Renal pelvis (tissue), 1 donor: ENCODE measurements at regions not wholly inside any gene's neighbourhood (a gene's known extent, or its start where the extent isn't known, plus 50 kb on each side); places are given as distances from the start of the nearest gene placed in this dataset.
"Not testable (repeated sequence)": the region's sequence is repeated elsewhere in the genome, so short reads cannot be mapped to it uniquely, and the experiment has no call there.

Source experiments
- DNase-seq: peaks from one replicate; pipeline ENCODE4 v3.0.0-alpha.2; 2013

DNA sequence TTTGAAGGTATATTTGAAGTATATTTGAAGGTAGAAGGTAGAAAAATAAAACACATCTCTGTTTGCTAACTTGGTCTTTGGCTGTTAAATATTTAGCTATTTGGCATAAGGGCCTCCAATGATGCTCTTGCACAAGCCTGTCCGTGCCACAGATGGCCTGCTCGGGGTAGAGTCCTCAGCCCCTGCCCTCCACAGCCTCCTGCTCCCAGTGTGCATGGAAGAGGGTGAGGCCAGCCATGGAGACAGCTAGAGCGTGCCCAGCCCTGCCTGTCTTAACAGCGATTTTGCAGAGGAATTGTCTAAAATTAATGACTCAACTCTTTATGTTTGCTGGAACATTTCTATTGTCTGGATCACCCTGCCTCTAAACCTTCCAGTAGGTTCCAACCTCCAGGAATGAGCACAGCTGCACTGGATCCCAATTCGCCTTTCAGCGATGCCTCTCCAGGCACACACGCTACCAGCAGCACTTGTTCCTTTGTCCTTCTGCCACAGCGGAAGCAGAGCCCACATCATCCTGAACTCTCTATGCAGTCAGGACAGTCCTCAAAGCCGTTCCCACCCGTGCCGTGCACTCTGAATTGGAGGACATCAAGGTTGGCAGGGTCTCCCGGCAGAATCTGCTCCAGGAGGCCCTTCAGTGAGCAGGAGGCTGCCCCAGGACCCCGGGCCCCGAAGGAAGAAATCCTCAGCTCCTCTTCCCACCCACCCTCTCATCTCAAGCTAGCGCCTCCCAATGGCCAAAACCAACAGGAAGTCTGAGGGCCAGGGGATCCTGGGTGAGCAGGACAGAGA, 254.0 kb upstream of the IRX1 start:
- no peak for DNase-seq

DNA sequence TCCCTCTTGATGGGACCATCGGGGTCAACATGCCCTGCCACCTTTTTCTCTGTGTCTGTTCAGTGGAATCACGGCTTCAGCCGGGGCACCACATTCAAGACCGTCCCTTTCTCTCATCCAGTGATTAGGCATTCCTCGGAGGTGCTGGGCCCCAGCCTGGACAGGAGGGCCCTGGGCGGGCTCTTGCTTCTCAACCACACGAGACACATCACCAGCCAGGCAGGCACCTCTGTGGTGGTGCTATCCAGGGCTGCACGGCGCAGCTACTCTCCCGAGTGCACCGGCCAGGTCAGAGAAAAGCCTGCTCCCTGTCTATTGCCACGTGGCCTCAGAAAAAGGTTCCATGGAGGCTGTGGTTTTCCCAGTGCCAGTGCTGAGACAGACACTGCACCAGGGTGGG, 255.2 kb upstream of the IRX1 start:
- no peak for DNase-seq

DNA sequence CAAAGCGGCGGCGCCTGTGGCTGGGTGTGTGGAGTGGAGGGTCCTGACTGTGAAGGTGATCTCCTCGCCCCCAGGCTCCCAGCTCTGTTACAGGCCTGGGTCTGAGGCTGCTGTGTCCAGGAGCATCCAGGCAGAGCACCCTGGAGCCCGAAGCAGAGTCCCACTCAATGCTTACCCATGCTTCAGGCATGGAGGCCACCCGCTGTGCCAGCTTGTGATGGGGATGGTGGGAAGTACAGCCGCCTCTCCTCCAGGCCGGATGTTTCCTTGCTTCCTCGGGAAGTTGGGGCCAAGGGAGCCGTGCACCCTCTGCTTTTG, 255.9 kb upstream of the IRX1 start:
- no peak for DNase-seq

DNA sequence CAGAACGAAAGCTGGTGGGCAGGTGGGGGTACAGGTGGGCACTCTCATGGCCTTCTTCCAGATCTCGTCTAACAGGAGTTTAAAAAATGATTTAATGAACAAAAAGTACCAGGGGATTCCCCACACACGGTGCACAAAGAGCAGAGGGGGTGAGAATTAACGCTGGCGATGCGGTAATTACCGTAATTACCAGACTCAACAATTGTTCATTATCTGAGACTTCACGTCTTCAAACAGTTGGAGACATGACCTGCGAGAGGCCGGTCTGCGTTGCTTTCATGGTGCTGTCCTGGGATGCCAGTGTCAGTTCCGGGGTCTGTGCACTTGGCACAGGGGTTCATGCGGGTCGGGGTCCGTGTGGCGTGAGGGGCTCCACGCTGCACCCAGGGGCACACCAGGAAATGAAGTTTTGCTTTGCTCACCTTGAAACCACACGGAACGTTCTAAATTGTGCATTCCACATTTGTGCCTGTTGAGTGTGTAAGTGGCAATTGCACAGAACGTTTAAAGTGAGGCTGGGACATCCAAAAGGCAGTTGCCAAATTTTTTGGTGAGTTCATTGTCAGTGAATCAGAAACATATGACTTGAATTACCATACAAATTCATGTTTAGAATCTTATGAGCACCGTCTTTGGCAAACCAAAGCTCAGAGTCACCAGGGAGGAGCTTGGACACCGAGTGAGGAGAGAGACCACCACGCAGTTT, 256.4 kb upstream of the IRX1 start:
- DNase-seq = no peak

DNA sequence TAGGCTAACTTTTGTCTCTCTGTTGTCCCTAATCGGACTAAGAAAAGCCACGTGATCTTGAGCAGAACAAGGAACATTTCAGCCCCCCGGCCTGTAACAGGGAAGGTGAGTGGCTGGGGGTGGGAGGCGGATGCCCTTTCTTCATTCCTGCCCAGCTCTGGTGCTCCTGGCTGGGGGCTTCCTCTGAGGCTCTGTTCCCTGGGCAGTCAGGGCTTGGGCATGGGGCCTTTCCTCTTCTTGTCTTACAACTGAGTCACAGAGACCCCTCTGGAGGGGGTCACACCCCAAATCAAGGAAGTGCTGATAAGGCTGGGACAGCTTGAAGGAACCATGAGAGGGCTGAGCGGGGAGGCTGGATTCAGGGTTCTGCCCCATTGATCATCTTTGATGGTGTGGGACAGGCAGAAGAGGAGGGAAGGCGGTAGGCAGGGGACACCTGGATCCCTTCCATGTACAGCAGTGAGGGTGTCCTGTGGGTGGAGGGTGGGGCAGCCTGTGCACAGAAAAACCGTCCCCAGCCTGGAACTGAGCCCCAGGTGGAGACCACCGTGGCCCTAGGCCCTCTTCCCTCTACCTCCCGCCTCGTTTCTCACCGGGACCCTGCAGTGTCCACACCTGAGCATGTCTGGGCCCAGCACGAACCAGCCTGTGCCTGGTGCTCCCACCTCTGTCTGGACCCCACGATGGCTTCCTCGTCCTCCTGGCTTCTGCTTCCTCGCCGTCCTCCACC, 257.7 kb upstream of the IRX1 start:
- no peak for DNase-seq

DNA sequence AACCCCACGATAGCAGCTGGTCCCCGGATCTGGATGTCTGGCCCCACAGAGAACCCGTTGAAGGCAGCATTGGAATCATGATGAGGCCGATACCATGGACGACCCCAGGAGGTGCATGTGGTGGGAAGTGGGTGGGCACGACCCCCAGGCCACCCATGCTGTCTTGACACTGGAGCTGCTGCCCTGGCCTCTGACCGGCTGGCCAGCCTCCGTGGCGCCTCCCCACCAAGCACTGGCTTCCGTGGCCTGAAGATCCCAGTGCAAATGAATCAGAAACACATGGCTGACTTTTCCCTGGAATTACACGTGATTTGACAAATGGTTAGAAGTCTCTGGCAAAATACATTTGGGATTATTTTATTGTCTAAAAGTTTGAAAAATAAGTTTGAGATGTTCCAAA, 259.0 kb upstream of the IRX1 start:
- no peak for DNase-seq

DNA sequence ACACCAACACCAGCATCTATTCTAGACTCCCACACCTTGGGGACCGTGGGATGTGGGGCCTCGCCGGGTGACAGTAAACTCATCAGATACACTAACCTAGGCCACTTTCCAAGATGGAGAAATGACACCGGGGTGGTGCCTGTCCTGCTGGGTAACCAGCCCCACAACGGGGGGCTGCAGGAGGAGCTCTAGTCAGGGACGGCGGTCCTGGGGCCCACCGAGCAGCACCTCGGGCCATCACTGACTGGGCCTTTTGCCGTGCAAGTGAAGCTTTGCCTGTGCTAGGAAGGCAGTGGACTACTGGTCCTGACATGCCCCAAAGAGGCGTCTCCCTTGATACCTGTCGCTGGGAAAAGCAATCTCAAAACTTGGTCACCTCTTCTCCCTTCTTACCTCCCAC, 260.3 kb upstream of the IRX1 start:
- DNase-seq = no peak

DNA sequence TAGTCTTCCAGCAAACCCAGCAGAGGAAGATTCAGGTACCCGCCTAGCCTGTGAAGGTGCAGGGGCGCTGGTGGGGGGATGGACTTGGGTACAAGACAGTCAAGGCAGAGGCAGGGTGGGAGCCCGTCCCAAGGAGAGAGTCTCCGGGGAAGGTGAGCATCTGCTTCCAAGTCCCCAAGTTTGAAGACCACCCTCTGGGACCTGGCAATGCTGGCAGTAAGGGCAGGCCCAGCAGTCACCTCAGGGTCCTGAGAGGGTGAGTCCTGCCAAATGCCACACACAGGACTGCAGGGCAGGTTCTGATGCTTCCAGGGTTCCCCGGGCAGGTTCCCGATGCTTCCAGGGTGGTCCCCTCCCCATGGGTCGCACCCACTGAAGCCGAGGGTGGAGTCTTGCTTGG, 261.8 kb upstream of the IRX1 start:
- no peak for DNase-seq

DNA sequence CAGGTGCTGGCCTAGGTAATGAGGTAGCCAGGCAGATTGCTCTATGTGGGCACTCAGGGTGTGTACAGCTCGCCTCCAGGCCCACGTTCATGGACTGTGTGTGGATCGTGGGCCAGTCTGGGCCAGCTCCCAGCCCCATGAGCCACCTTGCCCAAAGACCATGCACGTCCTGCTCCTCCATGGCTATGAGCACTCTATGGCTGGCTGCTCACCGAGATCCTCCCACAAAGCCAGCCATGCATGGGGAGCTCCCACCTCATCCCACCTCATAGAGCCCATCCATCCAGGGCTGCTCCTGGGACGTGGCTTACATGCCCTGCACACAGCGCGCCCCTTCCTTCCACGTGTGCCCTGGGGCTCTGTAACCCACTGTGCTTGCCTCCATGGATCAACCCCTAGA, 262.5 kb upstream of the IRX1 start:
- no peak for DNase-seq

DNA sequence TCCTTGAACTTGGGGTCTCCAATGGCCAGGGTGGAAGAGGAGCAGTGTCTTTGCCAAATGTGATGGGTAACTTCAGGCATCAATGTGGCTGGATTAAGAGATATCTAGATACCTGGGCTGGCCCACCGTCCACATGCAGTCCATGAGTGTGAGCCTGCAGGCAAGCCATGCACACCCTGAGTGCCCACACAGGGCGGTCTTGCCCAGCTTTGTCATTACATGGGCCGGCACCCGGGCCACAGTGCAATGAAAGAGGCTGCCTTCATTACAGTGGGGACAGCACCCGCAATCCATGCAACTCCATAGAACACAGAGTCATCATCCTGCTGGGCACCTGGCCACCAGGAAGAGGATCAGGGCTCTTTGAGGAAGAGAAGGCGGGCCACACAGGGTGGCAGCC, 263.8 kb upstream of the IRX1 start:
- no peak for DNase-seq

DNA sequence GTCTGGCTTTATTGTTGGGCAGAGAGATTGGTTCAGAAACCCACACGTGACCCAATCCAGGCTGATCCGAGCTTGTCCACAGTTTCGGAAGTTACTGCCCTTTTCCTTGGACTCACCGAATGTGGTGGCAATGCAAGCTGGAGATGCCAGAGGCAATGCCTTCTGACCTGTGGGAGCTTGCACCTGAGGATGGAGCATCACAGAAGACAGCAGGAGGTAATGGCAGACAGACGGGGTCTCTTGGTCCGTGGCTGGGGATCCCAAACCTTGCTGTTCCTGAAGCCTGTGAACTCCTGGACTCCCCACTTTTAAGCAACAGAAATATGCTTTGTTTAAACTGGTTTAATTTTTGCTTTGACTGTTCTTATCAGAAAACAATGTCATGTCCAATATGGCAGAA, 265.2 kb upstream of the IRX1 start:
- no peak for DNase-seq

DNA sequence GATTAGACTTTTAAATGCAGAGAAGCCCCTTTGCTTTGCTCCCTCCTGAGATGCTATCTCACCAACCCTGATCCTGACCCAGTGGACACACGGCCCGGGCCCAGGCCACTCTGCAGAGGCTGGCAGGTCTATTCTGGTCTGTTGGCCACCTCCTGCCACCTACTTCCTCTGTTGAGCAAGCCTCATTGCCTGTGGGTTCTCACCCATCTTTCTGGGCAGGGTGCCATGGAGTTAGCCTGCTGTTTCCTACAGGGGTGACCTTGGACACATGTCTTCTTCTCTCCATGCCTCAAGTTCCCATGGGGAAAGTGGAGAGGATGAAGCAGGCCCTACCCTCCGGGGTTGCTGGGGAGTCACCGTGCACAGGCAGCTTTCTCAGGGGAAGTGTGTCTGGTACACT, 266.2 kb upstream of the IRX1 start:
- DNase-seq = no peak

DNA sequence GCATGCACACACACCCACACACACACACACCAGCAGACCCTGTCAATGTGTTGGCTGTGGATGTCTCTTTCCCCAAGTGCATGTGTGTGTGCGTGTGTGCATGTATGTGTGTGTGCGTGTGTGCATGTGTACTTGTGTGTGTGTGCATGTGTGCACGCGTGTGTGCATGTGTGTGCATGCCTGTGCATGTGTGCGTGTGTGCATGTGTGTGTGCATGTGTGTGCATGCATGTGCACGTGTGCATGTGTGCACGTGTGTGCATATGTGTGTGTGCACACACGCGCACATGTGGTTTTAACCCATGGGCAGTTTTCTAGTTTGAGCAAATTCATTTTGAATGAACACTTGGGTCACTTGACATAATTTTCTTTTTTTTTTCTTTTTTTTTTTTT, 268.8 kb upstream of the IRX1 start:
- DNase-seq = no peak

DNA sequence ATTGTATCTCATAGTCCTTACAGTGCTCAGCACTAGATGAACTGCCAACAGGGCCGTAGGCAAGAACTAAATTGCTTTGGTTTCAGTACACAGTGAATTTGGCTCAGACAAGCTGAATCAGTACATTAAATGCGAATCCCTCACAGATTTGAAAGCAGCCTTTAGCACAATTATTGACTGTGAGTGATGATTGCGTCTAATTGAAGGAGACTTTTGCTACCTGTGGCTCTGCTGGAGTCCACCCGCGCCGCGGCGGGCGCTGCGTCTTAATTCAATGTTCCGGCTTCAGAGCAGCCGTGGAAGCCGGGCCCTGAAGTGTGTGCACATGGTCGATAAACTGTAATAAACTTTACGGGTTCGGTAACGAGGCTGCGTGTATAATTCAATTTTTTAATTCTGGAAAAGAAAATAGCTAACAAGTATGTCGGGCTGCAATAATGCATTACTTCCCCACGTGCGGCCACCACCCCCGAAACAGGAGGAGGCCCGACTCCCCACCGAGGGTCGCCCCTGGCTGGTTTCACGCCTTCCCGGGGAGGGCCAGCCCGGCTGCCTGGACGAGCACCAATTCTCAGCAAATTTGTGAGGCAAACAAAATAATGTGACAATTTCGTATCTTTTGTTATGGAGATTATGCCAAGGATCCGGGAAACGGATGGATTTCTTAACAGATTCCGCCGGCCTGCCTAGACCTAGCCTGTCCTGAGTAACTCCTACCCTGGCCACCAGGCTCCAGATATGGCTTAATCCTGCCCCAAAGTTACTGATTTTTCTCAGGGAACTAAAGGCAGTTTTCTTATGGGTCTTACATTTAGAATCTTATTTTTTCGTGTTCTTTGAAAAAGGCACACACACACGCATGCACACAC, 269.4 kb upstream of the IRX1 start:
- DNase-seq = no peak

DNA sequence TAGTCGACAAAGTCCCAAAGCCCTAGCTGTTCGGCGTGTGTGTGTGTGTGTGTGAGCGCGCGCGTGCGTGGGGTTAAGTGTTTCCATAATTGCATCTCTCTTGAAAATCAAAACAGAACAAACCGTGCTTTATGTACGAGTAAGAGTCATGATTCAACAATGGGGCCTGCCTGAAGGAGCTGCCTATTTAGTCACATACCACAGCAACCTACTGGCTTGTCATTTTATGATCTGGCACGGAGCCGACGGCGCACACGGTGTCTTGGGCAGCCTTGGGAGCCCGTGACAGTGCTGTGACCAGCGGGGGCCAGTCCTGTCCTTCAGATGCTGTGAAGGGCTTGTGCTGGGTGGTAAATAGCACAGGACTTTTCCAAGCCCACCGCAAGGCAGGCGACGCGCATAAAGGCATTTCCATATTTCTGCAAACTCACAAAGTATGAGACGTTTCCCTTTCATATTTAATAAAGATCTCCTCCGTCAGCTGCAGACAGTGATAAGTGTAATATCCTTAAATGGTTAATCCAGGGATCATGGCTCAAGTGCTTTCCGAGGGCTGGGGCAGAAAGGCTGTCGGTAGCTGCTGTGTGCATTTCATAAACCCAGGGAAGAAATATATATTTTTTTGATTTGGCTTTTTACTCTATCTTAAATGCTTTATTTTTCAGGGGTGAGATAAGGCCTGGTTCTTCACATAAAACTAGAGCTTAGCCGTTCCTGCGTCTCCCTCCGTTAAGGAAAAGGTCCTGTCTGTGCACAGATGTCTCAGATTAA, 270.2 kb upstream of the IRX1 start:
- DNase-seq = no peak

DNA sequence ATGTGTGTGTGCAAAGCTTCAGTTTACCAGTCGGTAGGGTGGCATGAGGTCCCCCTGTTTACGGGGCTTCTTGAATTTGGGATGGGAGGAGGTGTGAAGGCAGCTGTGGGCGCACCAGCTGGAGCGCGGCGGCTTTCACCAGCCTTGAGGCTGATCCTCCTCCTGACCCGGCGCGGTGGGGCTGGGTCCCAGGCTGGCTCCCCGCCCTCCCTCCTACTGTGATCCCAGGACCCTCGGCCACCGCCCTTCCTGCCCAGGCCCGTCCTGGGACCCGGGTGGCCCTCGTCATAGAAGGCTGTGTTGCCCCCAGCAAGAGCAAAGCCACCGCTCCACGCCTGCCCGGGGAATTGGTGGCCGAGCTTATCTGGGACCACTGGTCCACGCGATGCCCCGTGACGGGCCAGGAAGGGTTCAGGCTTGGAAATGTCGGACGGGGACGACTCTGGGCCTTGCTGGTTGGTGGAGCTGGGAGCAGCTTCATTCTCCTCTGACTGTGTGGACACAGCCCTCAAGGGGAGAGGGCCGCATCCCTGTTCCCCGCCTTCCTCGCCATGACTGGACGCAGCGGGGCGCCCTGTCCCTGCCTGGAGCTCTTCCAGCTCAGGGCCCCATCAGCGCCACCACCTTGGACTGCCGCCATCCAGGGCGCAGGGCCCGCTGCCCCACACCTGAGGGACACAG, 271.1 kb upstream of the IRX1 start:
- DNase-seq = no peak

DNA sequence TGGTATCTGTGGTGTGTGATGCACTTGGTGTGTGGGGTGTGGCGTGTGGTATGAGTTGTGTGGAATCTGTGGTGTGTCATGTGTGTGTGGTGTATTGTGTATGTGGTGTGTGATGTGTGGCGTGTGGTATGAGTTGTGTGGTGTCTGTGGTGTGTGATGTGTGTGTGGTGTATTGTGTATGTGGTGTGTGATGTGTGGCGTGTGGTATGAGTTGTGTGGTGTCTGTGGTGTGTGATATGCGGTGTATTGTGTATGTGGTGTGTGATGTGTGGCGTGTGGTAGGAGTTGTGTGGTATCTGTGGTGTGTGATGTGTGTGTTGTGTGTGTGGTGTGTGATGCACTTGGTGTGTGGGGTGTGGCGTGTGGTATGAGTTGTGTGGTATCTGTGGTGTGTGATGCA, 271.7 kb upstream of the IRX1 start:
- DNase-seq = not testable (repeated sequence)

DNA sequence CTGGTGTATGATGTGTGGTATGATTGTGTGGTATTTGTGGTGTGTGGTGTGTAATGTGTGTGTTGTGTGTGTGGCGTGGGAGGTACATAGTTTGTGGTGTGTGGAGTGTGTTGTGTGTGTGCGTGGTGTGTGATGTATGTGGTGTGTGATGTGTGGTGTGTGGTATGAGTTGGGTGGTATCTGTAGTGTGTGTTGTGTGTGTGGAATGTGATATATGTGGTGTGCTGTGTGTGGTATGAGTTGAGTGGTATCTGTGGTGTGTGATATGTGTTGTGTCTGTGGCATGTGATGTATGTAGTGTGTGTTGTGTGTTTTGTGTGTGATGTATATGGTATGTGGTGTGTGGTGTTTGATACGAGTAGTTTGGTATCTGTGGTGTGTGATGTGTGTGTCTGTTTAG, 272.5 kb upstream of the IRX1 start:
- no peak for DNase-seq

DNA sequence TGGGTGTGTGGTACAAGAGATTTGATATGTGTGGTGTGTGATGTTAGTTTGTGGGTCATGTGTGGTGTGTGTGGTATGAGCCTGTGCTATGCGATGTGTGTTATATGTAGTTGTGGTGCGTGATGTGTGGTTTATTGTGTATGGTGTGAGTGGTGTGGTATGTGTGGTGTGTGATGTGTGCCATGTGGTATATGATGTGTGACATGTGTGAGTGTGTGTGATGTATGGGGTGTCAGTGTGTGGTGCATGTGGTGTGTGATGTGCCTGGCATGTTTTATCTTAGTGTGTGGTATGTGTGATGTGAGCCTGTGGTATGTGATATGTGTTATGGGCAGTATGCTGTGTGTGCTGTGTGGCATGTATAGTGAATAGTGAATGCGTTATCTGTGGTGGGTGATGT, 273.0 kb upstream of the IRX1 start:
- DNase-seq = no peak

DNA sequence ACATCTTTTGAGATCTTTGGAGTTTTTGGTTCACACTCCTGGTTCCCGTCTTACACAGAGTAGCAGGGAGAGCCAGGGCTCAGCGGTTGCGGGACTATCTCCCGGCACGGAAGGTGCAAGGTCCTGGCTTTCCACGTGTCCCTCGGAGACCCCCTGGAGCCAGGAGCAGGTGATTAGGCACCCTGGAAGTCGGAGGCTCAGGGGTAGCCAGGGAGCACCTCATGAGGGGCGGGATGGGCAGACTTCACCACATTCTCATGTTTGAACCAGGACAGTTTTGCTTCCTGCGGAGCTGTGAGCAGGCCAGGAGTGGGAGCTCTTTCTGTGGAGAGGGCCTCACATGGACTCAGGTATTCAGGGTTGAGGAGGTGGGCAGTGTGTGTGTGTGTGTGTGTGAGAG, 273.7 kb upstream of the IRX1 start:
- DNase-seq = no peak
